ENCODE measurements at regions not wholly inside any gene's neighbourhood (a gene's known extent, or its start where the extent isn't known, plus 50 kb on each side); places are given as distances from the start of the nearest gene placed in this dataset.

DNA sequence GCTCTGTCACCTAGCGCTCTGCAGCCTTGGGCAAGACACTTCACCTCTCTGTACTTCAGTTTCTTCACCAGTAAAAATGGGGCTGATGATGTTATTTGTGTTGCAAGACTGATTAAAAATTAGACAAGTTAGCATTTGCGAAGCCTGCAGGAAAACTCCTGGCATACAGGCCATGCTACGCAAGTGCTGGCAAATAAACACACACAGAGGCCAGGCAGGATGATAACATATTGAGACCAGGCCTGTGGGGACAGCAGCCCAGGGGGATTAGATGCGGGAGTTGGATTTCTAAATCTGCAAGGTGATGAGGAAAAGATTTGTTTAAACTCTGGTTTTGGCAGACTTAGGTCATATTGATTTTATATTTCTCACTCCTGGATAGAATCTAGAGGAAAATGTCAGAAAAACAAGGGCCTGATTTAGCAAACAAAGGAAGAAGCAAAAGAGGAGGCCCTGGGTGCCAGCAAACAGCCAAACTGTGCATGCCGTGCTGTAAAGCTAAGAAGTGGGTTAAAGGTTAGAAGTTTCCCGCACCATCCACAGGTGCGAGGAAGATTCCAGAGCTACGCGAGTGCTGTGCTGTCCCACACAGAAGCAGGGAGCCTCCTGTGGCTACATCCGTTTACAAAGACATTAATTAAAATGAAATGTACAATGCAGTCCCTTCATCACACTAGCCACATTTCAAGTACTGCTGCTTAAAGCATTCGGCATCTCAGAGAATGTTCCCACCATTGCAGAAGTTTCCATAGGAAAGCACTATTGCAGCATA is 532.2 kb downstream of the NPHP4 start (continued):
- TF ChIP-seq REST (IDR thresholded peaks at IDR 0.05; ENCODE audit: unreplicated experiment) (no peak), EZH2phosphoT487 (IDR thresholded peaks at IDR 0.05; ENCODE audit: unreplicated experiment) (no peak), STAT1 (IDR thresholded peaks at IDR 0.05; ENCODE audit: unreplicated experiment) (no peak), POLR2AphosphoS5 (IDR thresholded peaks at IDR 0.05; ENCODE audit: low read depth) (no peak), NANOG (IDR thresholded peaks at IDR 0.05; ENCODE audit: borderline replicate concordance) (no peak)

- no peak overlapping the region for H3K27ac Mint-ChIP-seq
Observed at GRCh38 chr1:5458248-5458647, 534.0 kb downstream of the NPHP4 start.

More at GRCh38 chr1:5458248-5458647, 534.0 kb downstream of the NPHP4 start:
- H3K27ac ChIP-seq (ENCODE audit: low read depth): no peak overlapping the region
- TF ChIP-seq REST (IDR thresholded peaks at IDR 0.05; ENCODE audit: unreplicated experiment): no peak
- H3K9me2 ChIP-seq (ENCODE audit: insufficient read depth): no peaks in the 10 kb centered on the region
- no peak overlapping the region for H3K4me2 ChIP-seq
- H3K27me3 Mint-ChIP-seq (ENCODE audit: insufficient read depth, low read depth, poor library complexity): peaks cover 14% of the 10 kb centered on the region
- ATAC-seq (no peak), DNase-seq (ENCODE audit: low spot score) (no peak)
- H3K36me3 ChIP-seq (ENCODE audit: insufficient read depth): no peaks in the 10 kb centered on the region; the same call in 1 of the 2 replicates
- no peak overlapping the region for H3K4me3 Mint-ChIP-seq
- no peaks in the 10 kb centered on the region for H4K20me1 ChIP-seq (replicated peaks; ENCODE audit: insufficient read depth)
- no peaks in the 10 kb centered on the region for H3K4me1 ChIP-seq (ENCODE audit: insufficient read depth)
- no peaks in the 10 kb centered on the region for H3K27me3 ChIP-seq (ENCODE audit: insufficient read depth)
- no peak overlapping the region for H2AFZ ChIP-seq
- no peak overlapping the region for H3K4me3 ChIP-seq
- no peaks in the 10 kb centered on the region for H3K36me3 Mint-ChIP-seq (ENCODE audit: low read depth)
- H3K4me1 Mint-ChIP-seq: peaks cover 23% of the 10 kb centered on the region
- no peaks in the 10 kb centered on the region for H3K79me2 ChIP-seq (replicated peaks; ENCODE audit: insufficient read depth)
- H3K9me3 Mint-ChIP-seq: peaks cover 21% of the 10 kb centered on the region; the same call in 2 of the 3 replicates
- H3F3A ChIP-seq (replicated peaks; ENCODE audit: low read depth): no peaks in the 10 kb centered on the region
